PC-9 (cell line): ENCODE measurements at regions not wholly inside any gene's neighbourhood (a gene's known extent, or its start where the extent isn't known, plus 50 kb on each side); places are given as distances from the start of the nearest gene placed in this dataset.

Source experiments
- BruUV-seq: library from RNA; stranded (reverse); fragments of 400-500 nt; replicated peaks from 2 replicates; lab custom pipeline; 2021; lab: Mats Ljungman, UMichigan
- CTCF ChIA-PET: fragments of 300-600 bp; sonication (Branson Sonifier 250); formaldehyde crosslinking; loops from one replicate; lab custom pipeline; 2022; ENCODE audit warnings: antibody characterized with exemption; lab: Charles Lee
- POLR2A ChIA-PET: fragments of 300-600 bp; sonication (Branson Sonifier 250); formaldehyde crosslinking; loops from one replicate; lab custom pipeline; 2022; ENCODE audit warnings: antibody characterized with exemption; ENCODE audit not compliant: unreplicated experiment; lab: Charles Lee
- DNase-seq, 2 experiments: peaks; one replicate each; pipeline versions ENCODE4 v3.0.0 to v3.0.0-alpha.2; 2015 to 2022; ENCODE audit warnings: mixed read lengths in 1 of 2
- H2AFZ ChIP-seq: fragments of 200-600 bp; sonication (generic); 2 replicates; pipeline ENCODE4 v1.8.1; 2017; ENCODE audit warnings: antibody characterized with exemption
- H3F3A ChIP-seq: fragments of 200-600 bp; sonication (generic); 2 replicates; pipeline ENCODE4 v1.8.1; 2017; ENCODE audit warnings: antibody characterized with exemption, mild to moderate bottlenecking, low read depth; ENCODE audit not compliant: insufficient read depth
- H3K27ac ChIP-seq: fragments of 200-600 bp; sonication (generic); 2 replicates; pipeline ENCODE4 v1.6.1; 2016; ENCODE audit warnings: mixed run types
- H3K27me3 ChIP-seq: fragments of 200-600 bp; sonication (generic); 2 replicates; pipeline ENCODE4 v1.6.1; 2016; ENCODE audit warnings: low read depth, mixed run types; ENCODE audit not compliant: insufficient read depth
- H3K36me3 ChIP-seq: fragments of 200-600 bp; sonication (generic); 2 replicates; pipeline ENCODE4 v1.6.1; 2016; ENCODE audit warnings: low read depth, mixed run types
- H3K4me1 ChIP-seq: fragments of 200-600 bp; sonication (generic); replicated peaks from 2 replicates; pipeline ENCODE4 v1.6.1; 2016; ENCODE audit warnings: mixed run types; ENCODE audit not compliant: insufficient read depth
- H3K4me2 ChIP-seq: fragments of 200-600 bp; sonication (generic); 2 replicates; pipeline ENCODE4 v1.6.1; 2017; ENCODE audit warnings: mixed run types
- H3K4me3 ChIP-seq: fragments of 200-600 bp; sonication (generic); 2 replicates; pipeline ENCODE4 v1.6.1; 2016; ENCODE audit warnings: mixed run types
- H3K79me2 ChIP-seq: fragments of 200-600 bp; sonication (generic); 2 replicates; pipeline ENCODE4 v1.6.1; 2017; ENCODE audit warnings: low read depth, mixed run types
- H3K9me2 ChIP-seq: fragments of 200-600 bp; sonication (generic); 2 replicates; pipeline ENCODE4 v1.8.1; 2017; ENCODE audit warnings: mild to moderate bottlenecking; ENCODE audit not compliant: insufficient read depth
- H3K9me3 ChIP-seq: fragments of 200-600 bp; sonication (generic); 2 replicates; pipeline ENCODE4 v1.8.1; 2016; ENCODE audit warnings: low read depth; ENCODE audit not compliant: insufficient read depth
- H4K20me1 ChIP-seq: fragments of 200-600 bp; sonication (generic); 2 replicates; pipeline ENCODE4 v1.8.1; 2017; ENCODE audit not compliant: insufficient read depth
- EZH2 ChIP-seq: fragments of 200-600 bp; sonication (generic); IDR thresholded peaks from 2 replicates; pipeline ENCODE4 v1.8.0; 2017; ENCODE audit warnings: antibody characterized with exemption, low read depth
- intact Hi-C: fragments of 100-400 bp; cut with micrococcal nuclease; formaldehyde crosslinking; loops from one replicate; pipeline ENCODE4 v1.10.0; 2022; ENCODE audit not compliant: unreplicated experiment
- TF ChIP-seq, protein P1 (sequence below): fragments of 200-600 bp; sonication (generic); conservative IDR thresholded peaks from 2 replicates; pipeline ENCODE4 v1.6.1; 2017; ENCODE audit warnings: mixed run types, antibody characterized with exemption, mild to moderate bottlenecking, moderate library complexity

DNA sequence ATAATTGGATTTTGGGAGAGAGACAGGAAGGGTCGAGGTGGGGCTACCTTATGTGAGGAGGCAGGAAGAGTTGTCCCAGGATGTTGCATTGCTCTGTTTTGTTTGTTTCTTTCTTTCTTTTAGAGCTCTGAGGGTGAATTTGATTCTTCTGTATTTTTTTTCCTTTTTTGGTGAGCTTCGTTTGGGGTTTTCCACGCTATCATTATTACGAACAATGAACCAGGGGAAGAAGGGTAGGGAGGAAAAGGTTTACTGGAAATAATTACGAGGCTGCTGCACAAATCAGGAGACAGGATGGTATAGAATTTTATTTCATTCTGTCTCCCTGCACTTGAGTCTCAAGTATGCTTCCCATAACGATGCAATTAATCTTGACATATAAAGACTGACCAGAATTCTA is 51.4 kb upstream of the ZNF516 start:
- ChIA-PET POLR2A (no interaction called here), CTCF (no interaction called here)
- Histone ChIP-seq H3K9me3 (no peaks in the 10 kb centered on the region), H3K4me1 (peaks cover 15% of the 10 kb centered on the region), H3K4me2 (peak overlapping the region; percentile 56), H3K27me3 (no peaks in the 10 kb centered on the region), H3K36me3 (no peaks in the 10 kb centered on the region), H3K79me2 (no peaks in the 10 kb centered on the region), H3K4me3 (no peak overlapping the region), H2AFZ (no peak overlapping the region; the same call in 1 of the 2 replicates), H3K27ac (no peak overlapping the region), H3K9me2 (no peaks in the 10 kb centered on the region), H4K20me1 (no peaks in the 10 kb centered on the region), H3F3A (no peaks in the 10 kb centered on the region)
- BruUV-seq, result no TSS peak
- no peak for DNase-seq
- TF ChIP-seq EZH2, result no peak
- intact Hi-C loops, result no loop called here

- Histone ChIP-seq H3K27ac (no peak overlapping the region), H3K27me3 (no peaks in the 10 kb centered on the region), H3K4me2 (peak overlapping the region; percentile 56), H3F3A (no peaks in the 10 kb centered on the region), H3K36me3 (no peaks in the 10 kb centered on the region), H2AFZ (no peak overlapping the region; the same call in 1 of the 2 replicates), H3K9me3 (no peaks in the 10 kb centered on the region), H3K4me1 (peaks cover 15% of the 10 kb centered on the region), H3K4me3 (no peak overlapping the region), H3K9me2 (no peaks in the 10 kb centered on the region), H3K79me2 (no peaks in the 10 kb centered on the region), H4K20me1 (no peaks in the 10 kb centered on the region)
- CTCF ChIA-PET, result no interaction called here
- intact Hi-C loops, result no loop called here
- POLR2A ChIA-PET, result no interaction called here
- peak in 1 of 2 experiments; percentile 71 for DNase-seq
- TF ChIP-seq EZH2, result no peak
- no TSS peak for BruUV-seq
These were observed 51.0 kb upstream of the ZNF516 start for GRCh38 chr18:76546088-76546435.

DNA sequence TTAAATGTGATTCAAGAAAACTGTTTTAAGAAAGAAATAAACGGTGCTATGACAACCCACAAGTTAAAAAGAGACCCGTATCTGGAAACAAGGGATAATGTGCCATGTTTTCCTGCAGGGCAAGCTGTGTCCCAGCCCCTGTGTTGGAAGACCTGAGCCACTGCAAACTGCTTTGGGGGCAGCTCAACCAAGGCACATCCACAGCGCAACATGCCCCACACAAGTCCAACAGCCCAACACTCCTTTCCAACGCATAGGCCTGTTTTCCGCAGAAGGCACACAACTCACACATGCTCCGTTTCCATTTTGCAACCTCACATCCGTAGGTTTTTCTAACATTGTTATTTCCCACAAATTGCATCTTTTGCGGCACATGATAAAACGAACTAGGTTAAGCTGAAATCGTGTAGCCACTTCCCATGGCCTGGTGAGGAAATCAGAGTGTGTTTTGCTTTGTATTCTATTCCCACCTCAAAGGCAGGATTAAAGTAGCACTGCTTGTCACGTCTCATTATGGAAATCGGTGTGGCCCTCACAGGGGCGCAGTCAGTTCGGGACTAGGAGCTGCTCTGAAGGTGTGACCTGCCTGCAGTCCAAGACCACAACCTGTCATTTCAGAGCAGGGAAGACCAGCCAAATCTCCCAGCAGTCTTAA is 50.5 kb upstream of the ZNF516 start:
- H3K4me1 ChIP-seq, result peaks cover 15% of the 10 kb centered on the region
- H3K4me3 ChIP-seq, result no peak overlapping the region
- POLR2A ChIA-PET, result no interaction called here
- H3K36me3 ChIP-seq, result no peaks in the 10 kb centered on the region
- no peak for TF ChIP-seq EZH2
- TF ChIP-seq, protein P1, sequence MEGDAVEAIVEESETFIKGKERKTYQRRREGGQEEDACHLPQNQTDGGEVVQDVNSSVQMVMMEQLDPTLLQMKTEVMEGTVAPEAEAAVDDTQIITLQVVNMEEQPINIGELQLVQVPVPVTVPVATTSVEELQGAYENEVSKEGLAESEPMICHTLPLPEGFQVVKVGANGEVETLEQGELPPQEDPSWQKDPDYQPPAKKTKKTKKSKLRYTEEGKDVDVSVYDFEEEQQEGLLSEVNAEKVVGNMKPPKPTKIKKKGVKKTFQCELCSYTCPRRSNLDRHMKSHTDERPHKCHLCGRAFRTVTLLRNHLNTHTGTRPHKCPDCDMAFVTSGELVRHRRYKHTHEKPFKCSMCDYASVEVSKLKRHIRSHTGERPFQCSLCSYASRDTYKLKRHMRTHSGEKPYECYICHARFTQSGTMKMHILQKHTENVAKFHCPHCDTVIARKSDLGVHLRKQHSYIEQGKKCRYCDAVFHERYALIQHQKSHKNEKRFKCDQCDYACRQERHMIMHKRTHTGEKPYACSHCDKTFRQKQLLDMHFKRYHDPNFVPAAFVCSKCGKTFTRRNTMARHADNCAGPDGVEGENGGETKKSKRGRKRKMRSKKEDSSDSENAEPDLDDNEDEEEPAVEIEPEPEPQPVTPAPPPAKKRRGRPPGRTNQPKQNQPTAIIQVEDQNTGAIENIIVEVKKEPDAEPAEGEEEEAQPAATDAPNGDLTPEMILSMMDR, result no peak
- no peaks in the 10 kb centered on the region for H3K79me2 ChIP-seq
- no TSS peak for BruUV-seq
- intact Hi-C loops, result no loop called here
- no peak overlapping the region for H3K27ac ChIP-seq
- no peaks in the 10 kb centered on the region for H3F3A ChIP-seq
- H3K9me2 ChIP-seq, result no peaks in the 10 kb centered on the region
- no peak for DNase-seq
- no peaks in the 10 kb centered on the region for H3K9me3 ChIP-seq
- H2AFZ ChIP-seq, result no peak overlapping the region
- H4K20me1 ChIP-seq, result no peaks in the 10 kb centered on the region
- H3K4me2 ChIP-seq, result peak overlapping the region; percentile 41
- H3K27me3 ChIP-seq, result no peaks in the 10 kb centered on the region
- CTCF ChIA-PET, result interaction anchor here (0.5 kb wide), 1 partner anchor 23 kb away, joined by 12 read pairs; no protein-coding TSS in a partner anchor

- ChIA-PET POLR2A (no interaction called here), CTCF (interaction anchor here (0.5 to 0.6 kb wide), 2 partner anchors 22 to 75 kb away, joined by 7 to 12 read pairs; no protein-coding TSS in a partner anchor)
- Histone ChIP-seq H3K36me3 (no peaks in the 10 kb centered on the region), H2AFZ (no peak overlapping the region), H4K20me1 (no peaks in the 10 kb centered on the region), H3K4me2 (no peak overlapping the region), H3K4me1 (peaks cover 15% of the 10 kb centered on the region), H3K27me3 (no peaks in the 10 kb centered on the region), H3K9me3 (no peaks in the 10 kb centered on the region), H3K9me2 (no peaks in the 10 kb centered on the region), H3K79me2 (no peaks in the 10 kb centered on the region), H3K27ac (no peak overlapping the region), H3K4me3 (no peak overlapping the region), H3F3A (no peaks in the 10 kb centered on the region)
- TF ChIP-seq, protein P1, result no peak
- no peak for TF ChIP-seq EZH2
- BruUV-seq, result no TSS peak
- no peak for DNase-seq
- intact Hi-C loops, result no loop called here
These were observed 49.7 kb upstream of the ZNF516 start for GRCh38 chr18:76544511-76545345.
